Activated CD4-positive, alpha-beta T cell treated with anti-CD3 and anti-CD28 coated beads for 36 hours (primary cell): ENCODE measurements at regions not wholly inside any gene's neighbourhood (a gene's known extent, or its start where the extent isn't known, plus 50 kb on each side); places are given as distances from the start of the nearest gene placed in this dataset.
"Not testable (repeated sequence)": the region's sequence is repeated elsewhere in the genome, so short reads cannot be mapped to it uniquely, and the experiment has no call there.

Experiments
- ATAC-seq: fragments of 200-7000 bp; cut with Tn5 transposase; one replicate; pipeline ENCODE4 v1.10.0; 2021; ENCODE audit warnings: mild to moderate bottlenecking, moderate library complexity
- CTCF ChIA-PET: fragments of 350-600 bp; sonication (Branson Sonifier 250); formaldehyde crosslinking; loops from one replicate; lab custom pipeline; 2021; ENCODE audit warnings: antibody characterized with exemption; lab: Charles Lee
- POLR2A ChIA-PET: fragments of 350-600 bp; sonication (Branson Sonifier 250); formaldehyde crosslinking; loops from one replicate; lab custom pipeline; 2021; ENCODE audit warnings: antibody characterized with exemption, inconsistent platforms; lab: Charles Lee
- DNase-seq: peaks from one replicate; pipeline ENCODE4 v3.0.0-alpha.2; 2020
- H3K27ac Mint-ChIP-seq: one replicate; pipeline ENCODE4 v1.8.0; 2021; ENCODE audit warnings: mixed read lengths
- H3K27me3 Mint-ChIP-seq: one replicate; pipeline ENCODE4 v1.8.0; 2021; ENCODE audit warnings: mixed read lengths
- H3K36me3 Mint-ChIP-seq: one replicate; pipeline ENCODE4 v1.8.0; 2021; ENCODE audit warnings: low read depth, mixed read lengths
- H3K4me1 Mint-ChIP-seq: one replicate; pipeline ENCODE4 v1.8.0; 2021; ENCODE audit warnings: mixed read lengths
- H3K4me3 Mint-ChIP-seq: one replicate; pipeline ENCODE4 v1.8.0; 2021; ENCODE audit warnings: mild to moderate bottlenecking, moderate library complexity, mixed read lengths
- H3K9me3 Mint-ChIP-seq: one replicate; pipeline ENCODE4 v1.8.0; 2021; ENCODE audit warnings: low read depth, mixed read lengths
- intact Hi-C, 2 experiments: fragments of 100-400 bp; cut with DNase I in 1 of 2; cut with micrococcal nuclease in 1 of 2; formaldehyde crosslinking; loops; one replicate each; pipeline versions ENCODE4 v1.14.2 to v1.15.1; 2022 to 2024; cut with DNase I, micrococcal nuclease

DNA sequence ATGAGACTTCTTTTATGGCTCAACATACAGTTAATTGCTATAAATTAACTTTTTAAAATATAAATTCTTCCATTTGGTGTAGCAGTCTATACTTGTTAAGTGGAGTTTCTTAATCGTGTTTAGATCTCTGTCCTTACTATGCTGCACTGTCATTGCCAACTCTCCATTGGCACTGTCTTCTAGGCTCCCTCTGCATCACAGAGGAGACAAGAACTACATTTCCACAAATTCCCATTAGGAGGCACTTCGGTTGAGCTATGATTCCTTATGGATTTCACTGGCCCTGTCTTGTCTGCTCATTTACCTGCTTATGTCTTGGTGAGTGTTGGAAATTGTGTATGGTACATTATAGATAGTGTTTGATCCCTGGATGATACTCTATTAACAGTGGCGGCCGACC, 630.9 kb upstream of the ATXN7L3B start:
- CTCF ChIA-PET, result no interaction called here
- peaks cover 2% of the 10 kb centered on the region for H3K9me3 Mint-ChIP-seq
- no peak overlapping the region for H3K27ac Mint-ChIP-seq
- no peaks in the 10 kb centered on the region for H3K36me3 Mint-ChIP-seq
- intact Hi-C loops, result no loop called here
- no peak for DNase-seq
- H3K4me3 Mint-ChIP-seq, result no peak overlapping the region
- POLR2A ChIA-PET, result no interaction called here
- no peaks in the 10 kb centered on the region for H3K4me1 Mint-ChIP-seq
- no peaks in the 10 kb centered on the region for H3K27me3 Mint-ChIP-seq
- ATAC-seq, result no peak

DNA sequence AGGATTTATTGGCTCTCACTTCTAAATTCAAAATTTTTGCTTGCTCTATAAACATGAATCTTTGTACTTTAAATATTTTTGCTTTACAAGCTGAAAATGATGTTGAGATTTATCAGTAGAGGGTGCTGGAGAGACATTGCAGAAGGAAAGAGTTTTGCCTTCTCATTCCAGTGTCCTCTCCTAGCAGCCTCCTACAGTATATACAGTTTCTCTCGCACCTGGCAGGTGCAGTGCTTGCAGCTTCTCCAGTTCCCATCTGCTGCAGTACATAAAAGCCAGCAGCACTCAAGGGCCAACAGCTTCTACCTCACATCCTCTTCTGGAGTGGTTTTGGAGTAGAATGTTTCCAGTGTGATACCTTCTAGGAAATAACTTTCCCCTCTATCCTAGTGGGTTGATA, 601.8 kb upstream of the ATXN7L3B start:
- no peak overlapping the region for H3K4me3 Mint-ChIP-seq
- ChIA-PET CTCF (no interaction called here), POLR2A (no interaction called here)
- DNase-seq, result no peak
- no peak for ATAC-seq
- no peaks in the 10 kb centered on the region for H3K36me3 Mint-ChIP-seq
- intact Hi-C loops, result no loop called here
- no peaks in the 10 kb centered on the region for H3K4me1 Mint-ChIP-seq
- no peak overlapping the region for H3K27ac Mint-ChIP-seq
- H3K27me3 Mint-ChIP-seq, result no peaks in the 10 kb centered on the region
- peaks cover 2% of the 10 kb centered on the region for H3K9me3 Mint-ChIP-seq

DNA sequence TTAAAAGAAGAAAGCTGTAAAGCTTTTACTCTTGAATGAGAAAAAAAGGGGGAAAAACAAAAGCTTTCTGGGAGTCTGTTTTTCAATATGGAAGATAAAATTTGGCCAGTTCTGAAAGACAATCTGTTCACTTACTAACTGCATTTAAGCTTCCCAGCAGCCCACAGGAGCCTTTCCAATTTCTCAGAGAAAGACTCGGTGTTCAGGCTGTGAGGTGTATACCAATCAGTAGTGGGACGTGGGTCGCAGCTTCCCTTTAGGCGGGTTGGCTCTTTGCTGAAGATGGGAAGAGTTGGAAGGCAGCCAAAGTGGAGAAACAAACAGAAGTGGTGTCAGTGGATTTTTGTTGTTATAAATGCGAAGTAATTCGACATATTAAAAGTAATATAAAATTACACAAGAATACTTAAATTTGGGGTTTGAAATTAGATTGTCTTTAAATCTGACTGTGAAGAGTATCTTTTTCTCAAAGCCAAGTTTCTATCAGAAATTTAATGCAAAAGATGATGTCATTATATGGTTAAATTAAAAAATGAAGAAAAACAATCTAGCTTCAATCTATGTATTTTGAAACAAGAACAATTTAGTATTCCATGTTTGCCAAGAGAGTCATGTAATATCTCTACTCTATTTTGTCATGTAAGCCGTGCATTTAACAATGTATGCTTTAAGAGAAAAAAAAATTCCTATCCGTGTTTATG, 590.2 kb upstream of the ATXN7L3B start:
- CTCF ChIA-PET, result no interaction called here
- H3K4me1 Mint-ChIP-seq, result no peaks in the 10 kb centered on the region
- H3K4me3 Mint-ChIP-seq, result no peak overlapping the region
- DNase-seq (no peak), ATAC-seq (no peak)
- POLR2A ChIA-PET, result no interaction called here
- intact Hi-C loops, result no loop called here
- H3K9me3 Mint-ChIP-seq, result peaks cover 2% of the 10 kb centered on the region
- H3K36me3 Mint-ChIP-seq, result no peaks in the 10 kb centered on the region
- H3K27me3 Mint-ChIP-seq, result no peaks in the 10 kb centered on the region
- H3K27ac Mint-ChIP-seq, result no peak overlapping the region

DNA sequence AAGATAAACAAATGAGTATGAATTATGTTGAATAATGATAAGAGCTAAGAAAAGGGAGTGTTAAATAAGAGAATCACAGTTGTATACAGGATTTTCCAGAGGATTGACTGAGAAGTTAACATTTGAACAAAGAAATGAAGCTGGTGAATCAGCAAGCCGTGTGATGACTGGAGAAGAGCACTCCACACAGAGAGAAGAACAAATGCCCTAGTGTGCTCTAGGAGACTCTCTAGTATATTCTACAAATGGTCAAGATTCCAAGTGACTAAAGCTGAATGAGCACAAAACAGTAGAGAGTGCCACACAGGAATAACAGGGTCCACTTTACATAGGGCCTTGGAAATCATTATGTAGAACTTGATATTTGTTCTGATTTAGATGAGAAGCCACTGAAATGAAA, 587.1 kb upstream of the ATXN7L3B start:
- Mint-ChIP-seq H3K4me3 (no peak overlapping the region), H3K27me3 (no peaks in the 10 kb centered on the region), H3K27ac (no peak overlapping the region), H3K4me1 (no peaks in the 10 kb centered on the region), H3K9me3 (peaks cover 2% of the 10 kb centered on the region), H3K36me3 (no peaks in the 10 kb centered on the region)
- ChIA-PET POLR2A (no interaction called here), CTCF (interaction anchor here (1.0 to 1.2 kb wide), 2 partner anchors 23 to 26 kb away, joined by 3 to 4 read pairs; no protein-coding TSS in a partner anchor)
- intact Hi-C loops, result no loop called here
- ATAC-seq (no peak), DNase-seq (no peak)

DNA sequence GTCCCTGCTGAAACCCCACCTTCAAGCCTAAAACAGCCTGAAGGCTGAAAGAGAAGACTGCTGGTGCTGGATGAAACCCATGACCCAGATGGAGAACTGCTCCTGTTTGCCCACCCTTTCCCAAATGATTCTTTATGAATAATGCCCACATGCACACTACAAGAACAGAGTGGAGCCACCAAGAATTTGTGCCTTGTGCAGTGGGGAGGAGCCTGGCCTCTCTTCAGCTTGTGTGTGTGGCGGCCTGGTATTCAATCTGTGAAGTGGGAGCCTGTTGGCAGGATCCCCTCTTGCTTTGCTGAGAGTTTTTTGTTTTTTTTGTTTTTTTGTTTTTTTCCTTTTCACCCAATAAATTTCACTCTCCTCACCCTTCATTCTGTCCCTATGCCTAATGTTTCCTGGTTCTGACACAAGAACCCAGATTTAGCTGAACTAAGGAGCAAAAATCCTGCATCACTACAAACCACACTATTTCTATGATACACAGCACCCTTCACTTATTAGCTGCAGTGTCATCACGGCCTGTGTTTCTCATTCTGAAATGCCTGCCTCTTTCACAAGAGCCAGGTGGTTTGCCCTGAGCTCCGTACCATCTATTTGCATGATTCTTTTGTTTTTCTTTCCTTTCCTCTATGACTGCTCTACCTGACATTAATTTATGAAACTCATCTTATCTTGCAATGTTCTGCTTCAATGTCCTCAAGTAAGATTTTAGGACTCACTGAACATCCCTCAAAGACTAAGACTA, 585.5 kb upstream of the ATXN7L3B start:
- CTCF ChIA-PET, result interaction anchor here (0.6 kb wide), 1 partner anchor 316 kb away, joined by 3 read pairs; no protein-coding TSS in a partner anchor
- Mint-ChIP-seq H3K27ac (no peak overlapping the region), H3K36me3 (no peaks in the 10 kb centered on the region), H3K4me1 (no peaks in the 10 kb centered on the region), H3K4me3 (no peak overlapping the region), H3K27me3 (no peaks in the 10 kb centered on the region), H3K9me3 (peaks cover 2% of the 10 kb centered on the region)
- intact Hi-C loops, result no loop called here
- POLR2A ChIA-PET, result no interaction called here
- ATAC-seq (no peak), DNase-seq (no peak)

DNA sequence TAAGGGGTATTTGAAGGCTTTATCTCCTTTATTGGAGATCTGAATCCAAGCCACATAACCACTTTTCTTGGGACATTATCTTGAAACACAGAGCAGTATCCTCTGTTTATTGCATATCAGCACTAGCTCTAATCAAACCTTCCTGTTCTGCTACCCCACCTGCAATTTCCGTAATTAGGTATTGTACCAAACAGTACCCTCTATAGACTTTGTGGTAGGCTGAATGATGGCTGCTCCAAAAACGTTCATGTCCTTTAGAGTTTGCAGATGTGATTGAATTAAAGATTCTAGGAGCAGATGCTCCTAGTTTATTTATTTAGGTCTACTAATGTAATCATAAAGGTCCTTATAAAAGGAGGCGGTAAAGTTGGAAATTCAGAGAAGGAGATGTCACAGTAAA, 573.0 kb upstream of the ATXN7L3B start:
- Mint-ChIP-seq H3K27me3 (no peaks in the 10 kb centered on the region), H3K4me1 (no peaks in the 10 kb centered on the region)

DNA sequence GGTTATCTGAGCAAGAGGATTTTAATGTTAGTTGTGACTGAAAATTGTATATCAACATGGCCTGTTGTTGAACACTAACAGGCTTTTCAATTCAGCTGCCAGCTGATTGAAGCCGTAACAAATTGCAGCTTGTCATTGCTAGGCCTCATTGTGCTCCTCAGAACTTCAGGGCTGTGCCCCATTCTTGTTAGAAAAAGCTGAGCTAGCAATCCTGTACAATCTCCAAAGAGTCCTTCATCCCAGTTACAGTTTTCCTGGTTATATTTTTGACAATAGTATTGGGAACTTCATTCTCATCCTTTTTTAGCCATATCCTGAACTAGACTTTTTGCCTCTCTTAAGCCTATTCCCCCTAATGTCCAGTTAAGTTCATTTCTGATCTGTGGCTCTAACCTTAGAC, 564.1 kb upstream of the ATXN7L3B start:
- CTCF ChIA-PET, result interaction anchor here (1.0 kb wide), 1 partner anchor 23 kb away, joined by 3 read pairs; no protein-coding TSS in a partner anchor
- no peak overlapping the region for H3K4me3 Mint-ChIP-seq
- H3K4me1 Mint-ChIP-seq, result no peaks in the 10 kb centered on the region
- intact Hi-C loops, result no loop called here
- ATAC-seq (no peak), DNase-seq (no peak)
- no peaks in the 10 kb centered on the region for H3K27me3 Mint-ChIP-seq
- peaks cover 9% of the 10 kb centered on the region for H3K9me3 Mint-ChIP-seq
- POLR2A ChIA-PET, result no interaction called here
- H3K36me3 Mint-ChIP-seq, result no peaks in the 10 kb centered on the region
- no peak overlapping the region for H3K27ac Mint-ChIP-seq

More for the DNA sequence above, 573.0 kb upstream of the ATXN7L3B start:
- Mint-ChIP-seq H3K9me3 (peaks cover 5% of the 10 kb centered on the region), H3K27ac (no peak overlapping the region), H3K36me3 (no peaks in the 10 kb centered on the region), H3K4me3 (no peak overlapping the region)
- ATAC-seq, result no peak
- POLR2A ChIA-PET, result no interaction called here
- intact Hi-C loops, result no loop called here
- CTCF ChIA-PET, result interaction anchor here (1.2 kb wide), 1 partner anchor 11 kb away, joined by 3 read pairs; no protein-coding TSS in a partner anchor
- no peak for DNase-seq

DNA sequence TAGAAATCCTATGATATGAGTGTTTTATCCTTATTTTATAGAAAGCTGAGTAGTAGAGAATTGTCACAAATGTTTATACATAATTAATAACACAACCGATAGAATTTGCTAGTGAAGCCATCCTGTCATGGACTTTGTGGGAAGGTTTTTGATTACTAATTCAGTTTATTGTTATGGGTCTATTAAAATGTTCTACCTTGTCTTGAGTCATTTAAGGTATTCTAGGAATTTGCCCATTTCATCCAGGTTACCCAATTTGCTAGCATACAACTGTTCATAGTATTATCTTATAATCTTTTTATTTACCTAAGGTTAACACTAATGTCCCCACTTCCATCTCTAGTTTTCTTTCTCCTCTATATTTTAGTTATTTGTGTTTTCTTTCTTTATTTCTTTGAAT, 553.1 kb upstream of the ATXN7L3B start:
- intact Hi-C loops, result no loop called here
- no peaks in the 10 kb centered on the region for H3K27me3 Mint-ChIP-seq
- ChIA-PET POLR2A (interaction anchor here (0.7 kb wide), 1 partner anchor 1290 kb away, joined by 3 read pairs; no protein-coding TSS in a partner anchor), CTCF (interaction anchor here (0.7 kb wide), 1 partner anchor 287 kb away, joined by 4 read pairs; no protein-coding TSS in a partner anchor)
- no peak for DNase-seq
- ATAC-seq, result no peak
- H3K4me3 Mint-ChIP-seq, result no peak overlapping the region
- no peak overlapping the region for H3K27ac Mint-ChIP-seq
- H3K9me3 Mint-ChIP-seq, result peaks cover 2% of the 10 kb centered on the region
- no peaks in the 10 kb centered on the region for H3K4me1 Mint-ChIP-seq
- H3K36me3 Mint-ChIP-seq, result no peaks in the 10 kb centered on the region

DNA sequence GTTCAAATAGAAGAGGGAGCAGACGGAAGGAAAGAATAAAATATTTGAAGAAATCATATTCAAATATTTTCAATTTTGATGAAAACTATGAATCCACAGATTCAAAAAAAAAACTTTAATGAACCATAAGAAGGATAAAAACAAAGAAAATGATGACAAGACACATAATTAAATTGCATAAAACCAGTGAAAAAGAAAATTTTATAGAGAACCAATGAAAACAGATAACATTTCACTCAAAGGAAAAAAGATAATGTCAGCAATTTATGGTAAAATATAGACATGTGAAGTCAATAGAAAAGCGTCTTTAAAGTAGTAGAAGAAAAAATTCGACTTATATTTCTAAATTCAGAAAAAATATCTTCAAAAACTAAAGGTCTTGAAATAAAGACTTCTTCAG, 546.5 kb upstream of the ATXN7L3B start:
- no peak overlapping the region for H3K4me3 Mint-ChIP-seq
- DNase-seq (no peak), ATAC-seq (no peak)
- H3K4me1 Mint-ChIP-seq, result no peaks in the 10 kb centered on the region
- ChIA-PET CTCF (no interaction called here), POLR2A (no interaction called here)
- H3K27ac Mint-ChIP-seq, result no peak overlapping the region
- H3K27me3 Mint-ChIP-seq, result no peaks in the 10 kb centered on the region
- H3K36me3 Mint-ChIP-seq, result no peaks in the 10 kb centered on the region
- intact Hi-C loops, result no loop called here
- no peaks in the 10 kb centered on the region for H3K9me3 Mint-ChIP-seq

DNA sequence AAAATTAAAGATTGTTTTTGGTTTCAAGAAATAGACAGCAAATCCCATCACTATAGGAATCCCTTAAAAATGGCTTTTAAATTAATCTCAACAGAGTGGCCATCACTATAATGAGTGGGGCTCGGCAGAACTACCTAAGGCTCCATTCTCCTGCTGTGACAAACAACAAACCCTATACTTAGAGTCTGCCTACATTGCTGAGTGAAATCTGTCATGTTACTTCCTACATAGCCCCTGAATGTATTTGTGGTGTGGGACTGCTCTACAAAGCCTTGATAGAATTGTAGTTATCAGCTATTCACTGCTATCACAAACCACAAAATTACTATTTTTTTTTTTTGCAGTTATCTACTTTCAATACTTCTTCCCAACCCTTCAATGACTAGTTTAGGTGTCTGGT, 538.7 kb upstream of the ATXN7L3B start:
- H3K4me3 Mint-ChIP-seq, result no peak overlapping the region
- ChIA-PET CTCF (no interaction called here), POLR2A (no interaction called here)
- no peaks in the 10 kb centered on the region for H3K36me3 Mint-ChIP-seq
- H3K4me1 Mint-ChIP-seq, result no peaks in the 10 kb centered on the region
- H3K9me3 Mint-ChIP-seq, result no peaks in the 10 kb centered on the region
- DNase-seq (no peak), ATAC-seq (no peak)
- no peaks in the 10 kb centered on the region for H3K27me3 Mint-ChIP-seq
- H3K27ac Mint-ChIP-seq, result no peak overlapping the region
- intact Hi-C loops, result no loop called here

DNA sequence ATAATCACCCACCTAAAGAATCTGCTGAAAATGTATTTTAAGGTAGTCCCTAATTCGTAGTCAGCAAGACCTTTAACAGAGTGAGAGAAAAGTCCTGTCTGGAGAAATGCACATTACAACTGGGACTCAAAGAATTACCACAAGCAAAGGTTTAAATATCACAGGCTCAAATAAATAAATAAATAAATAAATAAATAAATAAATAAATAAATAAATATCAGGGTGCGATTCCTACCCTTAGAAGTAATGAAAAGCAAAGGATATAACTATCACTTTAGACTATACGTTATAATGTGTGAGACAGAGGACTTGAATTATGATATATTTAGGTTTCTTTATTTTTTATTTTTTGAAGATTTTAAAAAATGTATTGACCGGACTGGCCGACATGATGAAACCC, 522.5 kb upstream of the ATXN7L3B start:
- Mint-ChIP-seq H3K9me3 (no peaks in the 10 kb centered on the region), H3K27ac (no peak overlapping the region), H3K4me3 (no peak overlapping the region), H3K27me3 (no peaks in the 10 kb centered on the region), H3K4me1 (no peaks in the 10 kb centered on the region), H3K36me3 (no peaks in the 10 kb centered on the region)
- intact Hi-C loops, result no loop called here
- no peak for ATAC-seq
- DNase-seq, result no peak
- POLR2A ChIA-PET, result no interaction called here
- CTCF ChIA-PET, result no interaction called here

DNA sequence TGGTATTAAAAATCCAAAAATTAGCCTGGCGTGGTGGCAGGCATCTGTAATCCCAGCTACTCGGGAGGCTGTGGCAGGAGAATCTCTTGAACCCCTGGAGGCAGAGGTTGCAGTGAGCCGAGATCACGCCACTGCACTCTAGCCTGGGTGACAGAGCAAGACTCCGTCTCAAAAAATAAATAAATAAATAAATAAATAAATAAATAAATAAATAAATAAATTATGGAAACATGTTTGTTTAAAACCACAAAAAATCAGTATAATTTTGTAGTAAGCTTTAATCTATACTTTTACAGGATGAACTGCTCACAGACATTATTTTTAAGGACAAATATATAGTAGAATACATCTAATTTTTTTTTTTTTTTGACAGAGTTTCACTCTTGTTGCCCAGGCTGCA, 521.3 kb upstream of the ATXN7L3B start:
- H3K27ac Mint-ChIP-seq, ATAC-seq, intact Hi-C loops, H3K9me3 Mint-ChIP-seq, H3K4me3 Mint-ChIP-seq, CTCF ChIA-PET, H3K36me3 Mint-ChIP-seq, DNase-seq, POLR2A ChIA-PET, H3K27me3 Mint-ChIP-seq, H3K4me1 Mint-ChIP-seq: not testable (repeated sequence)
